GM23248 (cell line): ENCODE measurements at regions not wholly inside any gene's neighbourhood (a gene's known extent, or its start where the extent isn't known, plus 50 kb on each side); places are given as distances from the start of the nearest gene placed in this dataset.

Experiments
- EZH2 ChIP-seq: fragments of 200-600 bp; sonication (generic); IDR thresholded peaks from 2 replicates; pipeline ENCODE4 v1.6.1; 2018; ENCODE audit warnings: antibody characterized with exemption, mild to moderate bottlenecking; ENCODE audit not compliant: insufficient read depth, poor library complexity, severe bottlenecking
- EZH2phosphoT487 ChIP-seq: fragments of 200-600 bp; sonication (generic); IDR thresholded peaks from 2 replicates; pipeline ENCODE4 v1.6.1; 2018; ENCODE audit warnings: antibody characterized with exemption, moderate library complexity, mild to moderate bottlenecking, low read depth; ENCODE audit not compliant: insufficient read depth

DNA sequence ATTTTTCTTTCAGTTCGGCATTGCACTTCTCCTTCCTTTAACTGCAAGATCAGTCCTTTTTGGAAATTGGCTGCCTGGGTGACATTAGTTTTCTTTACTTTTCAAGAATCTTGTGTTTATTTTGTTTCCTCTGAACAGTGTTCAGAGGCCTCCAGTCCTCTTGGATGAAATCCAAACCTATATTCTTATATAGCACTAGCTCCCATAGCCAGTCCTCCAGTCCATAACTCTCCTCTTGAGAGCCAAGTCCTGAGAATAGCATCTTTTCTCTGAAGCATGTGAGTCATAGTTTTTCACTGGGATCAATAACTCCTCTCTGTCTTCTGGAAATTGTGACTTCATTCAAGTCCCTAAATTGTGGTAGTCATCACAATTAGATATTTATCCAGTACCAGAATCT is 357.5 kb downstream of the RAPGEF2 start:
- TF ChIP-seq EZH2 (no peak), EZH2phosphoT487 (no peak)
